ENCODE measurements at regions not wholly inside any gene's neighbourhood (a gene's known extent, or its start where the extent isn't known, plus 50 kb on each side); places are given as distances from the start of the nearest gene placed in this dataset.

GRCh38 chr14:94827711-94828447 is 58.0 kb upstream of the GSC start:
- TF ChIP-seq CTCF (IDR thresholded peaks at IDR 0.05; ENCODE audit: low read depth, low read length, poor library complexity, severe bottlenecking) (no peak), EZH2phosphoT487 (IDR thresholded peaks at IDR 0.05; ENCODE audit: borderline replicate concordance, low read length) (no peak)

Measured in DOHH2 (cell line).